ENCODE measurements at regions not wholly inside any gene's neighbourhood (a gene's known extent, or its start where the extent isn't known, plus 50 kb on each side); places are given as distances from the start of the nearest gene placed in this dataset.

GRCh38 chr14:101068313-101069227, 165.0 kb upstream of the RTL1 start:
- no peak for FAIRE-seq

GRCh38 chr14:101069228-101069549, 165.7 kb upstream of the RTL1 start:
- FAIRE-seq, result no peak

GRCh38 chr14:101069666-101070362, 166.3 kb upstream of the RTL1 start:
- FAIRE-seq, result no peak

- FAIRE-seq, result no peak
These were observed 167.3 kb upstream of the RTL1 start for GRCh38 chr14:101070540-101071492.

GRCh38 chr14:101071493-101071906, 168.0 kb upstream of the RTL1 start:
- FAIRE-seq, result no peak

- FAIRE-seq, result no peak
These were observed 168.5 kb upstream of the RTL1 start for GRCh38 chr14:101072070-101072469.

- no peak for FAIRE-seq
These were observed 169.0 kb upstream of the RTL1 start for GRCh38 chr14:101072531-101072930.

- FAIRE-seq, result no peak
These were observed 169.5 kb upstream of the RTL1 start for GRCh38 chr14:101072945-101073597.

GRCh38 chr14:101073598-101073965, 170.1 kb upstream of the RTL1 start:
- no peak for FAIRE-seq

- no peak for FAIRE-seq
These were observed 170.9 kb upstream of the RTL1 start for GRCh38 chr14:101074196-101075024.

GRCh38 chr14:101075025-101075800, 171.7 kb upstream of the RTL1 start:
- no peak for FAIRE-seq

GRCh38 chr14:101075801-101076413, 172.4 kb upstream of the RTL1 start:
- no peak for FAIRE-seq

- no peak for FAIRE-seq
These were observed 173.1 kb upstream of the RTL1 start for GRCh38 chr14:101076451-101077198.

GRCh38 chr14:101077481-101078074, 174.1 kb upstream of the RTL1 start:
- no peak for FAIRE-seq

GRCh38 chr14:101078170-101078891, 174.8 kb upstream of the RTL1 start:
- no peak for FAIRE-seq

GRCh38 chr14:101078892-101079221, 175.3 kb upstream of the RTL1 start:
- no peak for FAIRE-seq

- no peak for FAIRE-seq
These were observed 177.5 kb upstream of the RTL1 start for GRCh38 chr14:101080922-101081593.

GRCh38 chr14:101082036-101082435, 178.5 kb upstream of the RTL1 start:
- FAIRE-seq, result no peak
